ENCODE measurements at regions not wholly inside any gene's neighbourhood (a gene's known extent, or its start where the extent isn't known, plus 50 kb on each side); places are given as distances from the start of the nearest gene placed in this dataset.

- Histone ChIP-seq H3K4ac (ENCODE audit: low read depth, low read length) (no peak overlapping the region), H3K14ac (replicated peaks; ENCODE audit: low read depth, low read length) (no peak overlapping the region), H3K9me1 (ENCODE audit: insufficient read depth, low read length) (no peaks in the 10 kb centered on the region), H3K4me1 (ENCODE audit: control insufficient read depth, insufficient read depth, low read length) (no peaks in the 10 kb centered on the region), H4K20me1 (ENCODE audit: insufficient read depth, low read length) (no peaks in the 10 kb centered on the region), H4K8ac (ENCODE audit: low read depth in 2 of 2, low read length in 2 of 2) (no peak overlapping the region), H3K9me3 (ENCODE audit: control insufficient read depth, insufficient read depth, low read length) (peaks cover 6% of the 10 kb centered on the region; the same call in 1 of the 2 replicates), H3K23ac (ENCODE audit: low read depth, low read length) (no peak overlapping the region), H4K5ac (ENCODE audit: low read depth, low read length) (no peak overlapping the region), H2BK5ac (ENCODE audit: low read depth, low read length, poor library complexity, severe bottlenecking) (no peak overlapping the region), H2BK120ac (ENCODE audit: low read depth, low read length) (no peak overlapping the region), H3K4me3 (ENCODE audit: insufficient read depth, low read depth, low read length) (no peak overlapping the region), H3K56ac (ENCODE audit: extremely low read depth, insufficient read depth, low read length) (no peak overlapping the region), H4K91ac (ENCODE audit: insufficient read depth, low read depth, low read length) (no peak overlapping the region), H2AK9ac (replicated peaks; ENCODE audit: low read depth, low read length, poor library complexity) (no peak overlapping the region), H2AK5ac (ENCODE audit: low read depth, low read length) (no peak overlapping the region), H3K27ac (ENCODE audit: insufficient read depth, low read length) (no peak overlapping the region), H2BK20ac (ENCODE audit: low read depth, low read length) (no peak overlapping the region), H3K36me3 (ENCODE audit: control insufficient read depth, insufficient read depth, low read length) (no peaks in the 10 kb centered on the region), H3K9ac (ENCODE audit: low read depth, low read length) (no peak overlapping the region), H3K27me3 (ENCODE audit: control insufficient read depth, insufficient read depth, low read length) (no peaks in the 10 kb centered on the region), H3K79me1 (ENCODE audit: low read depth in 1 of 2, low read length in 2 of 2) (no peaks in the 10 kb centered on the region), H3K4me2 (ENCODE audit: low read depth, low read length) (no peak overlapping the region), H2BK15ac (ENCODE audit: low read depth, low read length) (no peak overlapping the region), H3K18ac (ENCODE audit: low read depth, low read length) (no peak overlapping the region), H2AFZ (replicated peaks; ENCODE audit: low read length, poor library complexity) (no peak overlapping the region)
- in situ Hi-C loops (cut with MboI; ENCODE audit: low sequenced_read_pairs) (no loop called here), dilution Hi-C loops (cut with HindIII; ENCODE audit: low sequenced_read_pairs, unreplicated experiment) (no loop called here), intact Hi-C loops (cut with micrococcal nuclease) (no loop called here)
- TF ChIP-seq MXI1 (IDR thresholded peaks at IDR 0.05; ENCODE audit: borderline replicate concordance, low read depth, low read length): no peak
- no peak for TF ChIP-seq BHLHE40 (IDR thresholded peaks at IDR 0.05; ENCODE audit: low read depth, low read length)
- TF ChIP-seq, protein P1, sequence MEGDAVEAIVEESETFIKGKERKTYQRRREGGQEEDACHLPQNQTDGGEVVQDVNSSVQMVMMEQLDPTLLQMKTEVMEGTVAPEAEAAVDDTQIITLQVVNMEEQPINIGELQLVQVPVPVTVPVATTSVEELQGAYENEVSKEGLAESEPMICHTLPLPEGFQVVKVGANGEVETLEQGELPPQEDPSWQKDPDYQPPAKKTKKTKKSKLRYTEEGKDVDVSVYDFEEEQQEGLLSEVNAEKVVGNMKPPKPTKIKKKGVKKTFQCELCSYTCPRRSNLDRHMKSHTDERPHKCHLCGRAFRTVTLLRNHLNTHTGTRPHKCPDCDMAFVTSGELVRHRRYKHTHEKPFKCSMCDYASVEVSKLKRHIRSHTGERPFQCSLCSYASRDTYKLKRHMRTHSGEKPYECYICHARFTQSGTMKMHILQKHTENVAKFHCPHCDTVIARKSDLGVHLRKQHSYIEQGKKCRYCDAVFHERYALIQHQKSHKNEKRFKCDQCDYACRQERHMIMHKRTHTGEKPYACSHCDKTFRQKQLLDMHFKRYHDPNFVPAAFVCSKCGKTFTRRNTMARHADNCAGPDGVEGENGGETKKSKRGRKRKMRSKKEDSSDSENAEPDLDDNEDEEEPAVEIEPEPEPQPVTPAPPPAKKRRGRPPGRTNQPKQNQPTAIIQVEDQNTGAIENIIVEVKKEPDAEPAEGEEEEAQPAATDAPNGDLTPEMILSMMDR (conservative IDR thresholded peaks at IDR 0.05; ENCODE audit: low read depth, low read length): no peak
- no peak for TF ChIP-seq CHD1 (IDR thresholded peaks at IDR 0.05; ENCODE audit: low read depth, low read length)
- no peak for TF ChIP-seq RFX5 (IDR thresholded peaks at IDR 0.05; ENCODE audit: low read depth, low read length)
- TF ChIP-seq, protein P2, sequence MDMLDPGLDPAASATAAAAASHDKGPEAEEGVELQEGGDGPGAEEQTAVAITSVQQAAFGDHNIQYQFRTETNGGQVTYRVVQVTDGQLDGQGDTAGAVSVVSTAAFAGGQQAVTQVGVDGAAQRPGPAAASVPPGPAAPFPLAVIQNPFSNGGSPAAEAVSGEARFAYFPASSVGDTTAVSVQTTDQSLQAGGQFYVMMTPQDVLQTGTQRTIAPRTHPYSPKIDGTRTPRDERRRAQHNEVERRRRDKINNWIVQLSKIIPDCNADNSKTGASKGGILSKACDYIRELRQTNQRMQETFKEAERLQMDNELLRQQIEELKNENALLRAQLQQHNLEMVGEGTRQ (IDR thresholded peaks at IDR 0.05; ENCODE audit: low read depth, low read length): no peak
- TF ChIP-seq, protein P3, sequence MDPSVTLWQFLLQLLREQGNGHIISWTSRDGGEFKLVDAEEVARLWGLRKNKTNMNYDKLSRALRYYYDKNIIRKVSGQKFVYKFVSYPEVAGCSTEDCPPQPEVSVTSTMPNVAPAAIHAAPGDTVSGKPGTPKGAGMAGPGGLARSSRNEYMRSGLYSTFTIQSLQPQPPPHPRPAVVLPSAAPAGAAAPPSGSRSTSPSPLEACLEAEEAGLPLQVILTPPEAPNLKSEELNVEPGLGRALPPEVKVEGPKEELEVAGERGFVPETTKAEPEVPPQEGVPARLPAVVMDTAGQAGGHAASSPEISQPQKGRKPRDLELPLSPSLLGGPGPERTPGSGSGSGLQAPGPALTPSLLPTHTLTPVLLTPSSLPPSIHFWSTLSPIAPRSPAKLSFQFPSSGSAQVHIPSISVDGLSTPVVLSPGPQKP (IDR thresholded peaks at IDR 0.05; ENCODE audit: borderline replicate concordance, low read depth, low read length): no peak
- no peak for TF ChIP-seq RAD21 (IDR thresholded peaks at IDR 0.05; ENCODE audit: low read length)
- no peak for TF ChIP-seq MAZ (IDR thresholded peaks at IDR 0.05; ENCODE audit: borderline replicate concordance, low read depth, low read length)
- TF ChIP-seq RCOR1 (IDR thresholded peaks at IDR 0.05; ENCODE audit: insufficient replicate concordance, low read length): no peak
- no peak for TF ChIP-seq MAFK (IDR thresholded peaks at IDR 0.05; ENCODE audit: low read depth, low read length)
- no peak for TF ChIP-seq SMC3 (IDR thresholded peaks at IDR 0.05; ENCODE audit: low read depth, low read length)
- TF ChIP-seq FOS (IDR thresholded peaks at IDR 0.05; ENCODE audit: low read depth, low read length): no peak
- no peak for TF ChIP-seq POLR2A (IDR thresholded peaks at IDR 0.05; ENCODE audit: low read depth, low read length)
- BruUV-seq (replicated peaks): no TSS peak
- CTCF ChIA-PET: no interaction called here
- ATAC-seq (ENCODE audit: low read depth): no peak
- DNase-seq: no peak
- WGBS, 2 experiments (ENCODE audit: extremely low coverage in 2 of 2, insufficient read length in 1 of 2): 40% methylated on average over 1 of the region's 4 CpGs; no CpG with 5 or more reads in 1 of the 2 experiments
- POLR2A ChIA-PET (ENCODE audit: unreplicated experiment): no interaction called here
Observed at GRCh38 chr9:31005086-31005665, 1379.3 kb upstream of the ACO1 start.
